Ovary (tissue), 7 donors: ENCODE measurements at regions not wholly inside any gene's neighbourhood (a gene's known extent, or its start where the extent isn't known, plus 50 kb on each side); places are given as distances from the start of the nearest gene placed in this dataset.

Source experiments
- DNase-seq, 5 donors: peaks; one replicate each; pipeline ENCODE4 v3.0.0-alpha.2; 2019 to 2020
- H3K27ac ChIP-seq, 2 donors: fragments of 200-600 bp; one replicate each; pipeline versions ENCODE4 v1.5.1 to v1.8.0; 2019 to 2022
- H3K27me3 ChIP-seq: fragments of 200-600 bp; one replicate; pipeline ENCODE4 v1.8.0; 2022
- H3K36me3 ChIP-seq: fragments of 200-600 bp; sonication (generic); one replicate; pipeline ENCODE4 v1.5.1; 2019
- H3K4me1 ChIP-seq: one replicate; pipeline ENCODE4 v1.8.1; 2013; ENCODE audit warnings: mild to moderate bottlenecking, moderate library complexity; ENCODE audit not compliant: insufficient read depth
- H3K4me3 ChIP-seq: fragments of 200-600 bp; sonication (generic); one replicate; pipeline ENCODE4 v1.5.1; 2017
- H3K9me3 ChIP-seq, 2 donors: fragments of 200-600 bp in 1 of 2; sonication (generic) in 1 of 2; one replicate each; pipeline versions ENCODE4 v1.5.1 to v1.8.1; 2013 to 2019; ENCODE audit warnings: mild to moderate bottlenecking in 1 of 2, moderate library complexity in 1 of 2
- EP300 ChIP-seq: sonication (generic); formaldehyde crosslinking; IDR thresholded peaks from one replicate; pipeline ENCODE4 v1.6.1; 2017; ENCODE audit warnings: antibody characterized with exemption
- POLR2A ChIP-seq: fragments of 450-650 bp; IDR thresholded peaks from one replicate; pipeline ENCODE4 v1.6.1; 2017; ENCODE audit warnings: antibody characterized with exemption, mild to moderate bottlenecking, moderate library complexity
- WGBS, 3 donors: extraction: QIAGEN DNeasy Blood & Tissue Kit in 1 of 3; methylation state at CpG; one replicate each; pipeline versions ENCODE4 v1.1.5 to v1.1.7; 2013 to 2017; 5-methylcytosine and 5-hydroxymethylcytosine counted together
- intact Hi-C, 4 donors: fragments of 100-400 bp; cut with DNase I; formaldehyde crosslinking; loops; one replicate each; pipeline versions ENCODE4 v1.11.0 to v1.15.1; 2022 to 2023
- TF ChIP-seq, protein P1 (sequence below), 3 donors: fragments of 450-650 bp in 2 of 3; fragments of 200-600 bp in 1 of 3; IDR thresholded peaks; one replicate each; pipeline versions ENCODE4 v1.5.1 to v1.8.0; 2016 to 2022; ENCODE audit warnings: antibody characterized with exemption in 3 of 3, mild to moderate bottlenecking in 1 of 3
- donor health status: DM: no; HTN: no; CAD: no; lungs with moderate emphysema.
- donor health status: DM: no; HTN: no; CAD: no.
- donor health status: Bipolar disorder and iron deficiency.
- donor health status: DM: no; HTN: no; CAD: no.
- donor health status: DM: yes; HTN: yes; CAD: no.

DNA sequence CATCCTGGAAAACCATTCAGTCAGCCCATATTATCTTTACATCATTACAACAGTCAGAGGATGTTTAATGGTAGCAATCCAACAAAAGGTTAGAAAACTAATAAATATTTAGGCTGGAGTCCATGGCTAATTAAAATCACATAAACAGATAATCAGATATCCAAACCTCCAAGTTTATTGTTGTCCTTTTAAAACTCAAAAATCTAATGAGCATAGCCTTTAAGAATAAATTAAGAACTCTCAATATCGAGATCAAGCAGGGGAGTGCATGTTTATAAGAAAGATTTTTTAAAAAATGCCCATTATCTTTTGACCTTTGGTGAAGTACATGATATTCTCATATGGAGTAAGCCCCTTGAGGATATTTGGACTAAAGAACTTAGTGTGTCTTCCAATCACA lies 842.9 kb upstream of the SEMA6A start:
- Histone ChIP-seq H3K9me3 (no peaks in the 10 kb centered on the region), H3K27ac (no peak overlapping the region), H3K36me3 (no peaks in the 10 kb centered on the region), H3K27me3 (no peaks in the 10 kb centered on the region), H3K4me1 (no peaks in the 10 kb centered on the region), H3K4me3 (no peak overlapping the region)
- WGBS, 3 donors: 18 to 25% (median 21%) methylated on average over 1 of the region's 1 CpG
- TF ChIP-seq POLR2A: no peak
- DNase-seq: no peak
- intact Hi-C loops: no loop called here

DNA sequence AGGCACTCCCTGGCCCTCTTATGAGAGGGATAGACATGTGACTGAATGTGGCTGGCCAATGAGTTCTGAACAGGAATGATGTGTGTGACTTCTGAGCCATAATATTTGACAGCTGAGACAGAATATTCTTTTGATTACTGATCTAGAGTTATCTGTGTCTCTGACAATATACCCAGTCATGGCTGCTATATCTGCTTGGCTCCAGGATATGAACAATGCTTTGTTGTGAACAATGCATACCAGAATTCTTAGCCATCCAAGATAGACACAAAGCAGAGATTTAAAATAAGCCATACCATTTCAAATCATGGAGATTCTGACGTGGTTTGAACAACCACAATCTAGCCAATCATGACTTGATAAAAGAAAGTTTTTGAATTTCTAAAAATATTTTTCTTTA lies 840.3 kb upstream of the SEMA6A start:
- intact Hi-C loops: no loop called here
- Histone ChIP-seq H3K36me3 (no peaks in the 10 kb centered on the region), H3K9me3 (no peaks in the 10 kb centered on the region), H3K4me1 (no peaks in the 10 kb centered on the region), H3K27ac (no peak overlapping the region), H3K4me3 (no peak overlapping the region), H3K27me3 (no peaks in the 10 kb centered on the region)
- TF ChIP-seq POLR2A (no peak), EP300 (no peak)
- TF ChIP-seq, protein P1, sequence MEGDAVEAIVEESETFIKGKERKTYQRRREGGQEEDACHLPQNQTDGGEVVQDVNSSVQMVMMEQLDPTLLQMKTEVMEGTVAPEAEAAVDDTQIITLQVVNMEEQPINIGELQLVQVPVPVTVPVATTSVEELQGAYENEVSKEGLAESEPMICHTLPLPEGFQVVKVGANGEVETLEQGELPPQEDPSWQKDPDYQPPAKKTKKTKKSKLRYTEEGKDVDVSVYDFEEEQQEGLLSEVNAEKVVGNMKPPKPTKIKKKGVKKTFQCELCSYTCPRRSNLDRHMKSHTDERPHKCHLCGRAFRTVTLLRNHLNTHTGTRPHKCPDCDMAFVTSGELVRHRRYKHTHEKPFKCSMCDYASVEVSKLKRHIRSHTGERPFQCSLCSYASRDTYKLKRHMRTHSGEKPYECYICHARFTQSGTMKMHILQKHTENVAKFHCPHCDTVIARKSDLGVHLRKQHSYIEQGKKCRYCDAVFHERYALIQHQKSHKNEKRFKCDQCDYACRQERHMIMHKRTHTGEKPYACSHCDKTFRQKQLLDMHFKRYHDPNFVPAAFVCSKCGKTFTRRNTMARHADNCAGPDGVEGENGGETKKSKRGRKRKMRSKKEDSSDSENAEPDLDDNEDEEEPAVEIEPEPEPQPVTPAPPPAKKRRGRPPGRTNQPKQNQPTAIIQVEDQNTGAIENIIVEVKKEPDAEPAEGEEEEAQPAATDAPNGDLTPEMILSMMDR (IDR thresholded peaks at IDR 0.05): no peak
- DNase-seq: no peak
- 64 to 80% (median 80%) methylated on average over 1 of the region's 1 CpG for WGBS, 3 donors

DNA sequence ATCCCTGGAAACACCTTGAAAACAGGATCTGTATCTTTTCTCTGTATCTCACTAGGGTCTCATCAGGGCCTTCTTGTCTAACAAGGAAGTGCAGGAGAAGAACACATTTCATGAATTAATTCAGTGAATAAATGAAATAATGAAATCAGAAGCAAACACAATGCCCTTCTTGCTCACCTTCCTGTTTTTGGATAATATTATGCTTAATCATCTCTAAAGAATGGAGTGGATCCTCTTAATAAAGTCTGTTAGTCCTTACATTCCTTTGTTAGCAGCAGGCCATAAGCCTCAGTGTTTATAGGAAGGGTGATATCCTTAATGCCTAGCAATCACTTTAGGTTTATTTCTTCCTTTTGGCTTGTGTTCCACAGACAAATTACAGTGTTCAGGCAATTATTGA lies 837.1 kb upstream of the SEMA6A start:
- Histone ChIP-seq H3K4me3 (no peak overlapping the region), H3K27me3 (no peaks in the 10 kb centered on the region), H3K27ac (no peak overlapping the region), H3K9me3 (no peaks in the 10 kb centered on the region), H3K36me3 (no peaks in the 10 kb centered on the region), H3K4me1 (no peaks in the 10 kb centered on the region)
- intact Hi-C loops: no loop called here
- DNase-seq: no peak
- no peak for TF ChIP-seq POLR2A
- TF ChIP-seq, protein P1 (IDR thresholded peaks at IDR 0.05): no peak
- no peak for TF ChIP-seq EP300

DNA sequence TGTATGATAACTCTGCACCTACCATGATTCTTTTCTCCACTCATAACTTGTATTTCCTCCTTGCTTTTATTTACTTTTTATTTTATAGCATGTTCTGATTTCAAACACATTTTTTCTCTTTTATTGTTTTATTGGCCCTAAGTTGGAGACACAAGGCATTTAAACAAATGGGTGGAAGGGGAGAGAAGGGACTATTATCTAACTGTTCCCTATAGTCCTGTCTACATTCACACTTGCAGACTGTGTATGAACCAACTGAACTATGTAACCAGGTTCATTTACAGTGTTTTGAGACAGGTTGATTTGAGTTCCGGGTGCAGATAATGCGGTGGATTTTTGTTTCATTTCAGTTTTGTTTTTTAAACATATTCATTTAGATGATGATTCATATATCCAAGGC lies 830.6 kb upstream of the SEMA6A start:
- WGBS, 3 donors: 83 to 91% (median 86%) methylated on average over 2 of the region's 2 CpGs
- H3K4me3 ChIP-seq: no peak overlapping the region
- intact Hi-C loops: no loop called here

DNA sequence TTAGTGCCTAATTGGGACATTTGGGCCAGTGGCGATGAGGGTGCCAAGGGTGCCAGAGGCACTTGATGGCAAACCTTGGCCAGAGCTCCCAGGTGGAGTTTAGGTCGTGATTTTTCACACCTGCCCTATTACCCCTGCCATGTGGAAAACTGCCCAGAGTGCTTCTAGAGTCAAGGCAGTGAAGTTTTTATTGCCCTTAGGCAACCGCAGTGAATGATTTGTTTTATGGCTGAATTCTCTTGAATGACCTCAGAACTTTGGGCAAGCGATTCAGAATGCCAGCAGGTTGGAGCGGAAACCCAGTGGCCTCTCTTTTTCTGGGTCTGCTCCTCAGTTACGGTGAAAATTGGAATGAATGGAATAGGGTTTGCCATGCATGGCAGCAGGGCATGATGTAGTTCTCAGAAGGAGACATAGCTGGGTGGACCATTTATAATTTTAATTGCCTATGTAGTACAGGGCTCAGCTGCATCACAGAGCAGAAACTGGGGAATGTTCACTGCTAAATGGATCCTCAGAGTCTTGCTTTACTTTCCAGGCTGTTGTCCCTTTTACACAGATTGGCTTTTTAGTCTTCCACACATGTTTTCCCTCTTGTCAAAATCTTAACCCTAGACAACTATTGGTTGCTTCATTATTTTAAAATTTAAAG lies 820.0 kb upstream of the SEMA6A start:
- Histone ChIP-seq H3K27me3 (no peaks in the 10 kb centered on the region), H3K36me3 (no peaks in the 10 kb centered on the region), H3K9me3 (no peaks in the 10 kb centered on the region), H3K27ac (no peak overlapping the region), H3K4me1 (no peaks in the 10 kb centered on the region), H3K4me3 (no peak overlapping the region)
- WGBS, 3 donors: 82 to 89% (median 86%) methylated on average over 6 of the region's 6 CpGs
- TF ChIP-seq, protein P1 (IDR thresholded peaks at IDR 0.05): no peak
- TF ChIP-seq EP300 (no peak), POLR2A (no peak)
- DNase-seq: no peak
- intact Hi-C loops: no loop called here

More for the DNA sequence above, 830.6 kb upstream of the SEMA6A start:
- TF ChIP-seq POLR2A (no peak), EP300 (no peak)
- TF ChIP-seq, protein P1 (IDR thresholded peaks at IDR 0.05): no peak
- H3K27ac ChIP-seq: no peak overlapping the region
- H3K36me3 ChIP-seq: no peaks in the 10 kb centered on the region
- no peaks in the 10 kb centered on the region for H3K4me1 ChIP-seq
- H3K27me3 ChIP-seq: no peaks in the 10 kb centered on the region
- no peak for DNase-seq
- no peaks in the 10 kb centered on the region for H3K9me3 ChIP-seq
